K562 (cell line): ENCODE measurements at regions not wholly inside any gene's neighbourhood (a gene's known extent, or its start where the extent isn't known, plus 50 kb on each side); places are given as distances from the start of the nearest gene placed in this dataset.

Experiments used
- ATAC-seq: fragments of 200-7000 bp; cut with Tn5 transposase; 3 replicates; pipeline ENCODE4 v1.9.1; 2020; ENCODE audit warnings: moderate library complexity
- BruUV-seq: library from RNA; stranded (reverse); fragments of 400-500 nt; replicated peaks from 2 replicates; lab custom pipeline; 2021; lab: Mats Ljungman, UMichigan
- CTCF ChIA-PET: fragments of 300-600 bp; formaldehyde crosslinking; extraction: SDS; loops from one replicate; lab custom pipeline; 2021; ENCODE audit warnings: low intra/inter-chr PET ratio; lab: Yijun Ruan, JAX
- POLR2A ChIA-PET: fragments of 300-600, 350-650 bp; sonication (Branson Sonifier 250); formaldehyde crosslinking; extraction: SDS; loops from one replicate; lab custom pipeline; 2021; ENCODE audit warnings: antibody characterized with exemption, inconsistent platforms; lab: Yijun Ruan, JAX
- DNase-seq, 4 experiments: peaks; one replicate each; pipeline versions ENCODE4 v3.0.0 to v3.0.0-alpha.2; 2011 to 2018; ENCODE audit warnings: low spot score in 3 of 4, mixed read lengths in 3 of 4; ENCODE audit errors: extremely low read depth in 1 of 4
- FAIRE-seq: peaks from 2 replicates; lab custom pipeline; 2011; peaks lifted over from hg19 to GRCh38; lab: Jason Lieb, UNC
- H2AFZ ChIP-seq: 2 replicates; pipeline ENCODE4 v1.6.0; 2011; ENCODE audit warnings: low read depth, low read length, control low read depth, inconsistent platforms
- H3K27ac ChIP-seq: fragments of 200-600 bp; 3 replicates; pipeline ENCODE4 v1.8.0; 2011; ENCODE audit warnings: low read depth, mild to moderate bottlenecking, control low read depth, inconsistent platforms, low read length, moderate library complexity, mixed read lengths; ENCODE audit errors: extremely low read depth
- H3K27me3 ChIP-seq, 2 experiments: fragments of 300-600 bp in 1 of 2; 2 replicates in 1 of 2; 3 replicates in 1 of 2; pipeline versions ENCODE4 v1.6.0 to v1.8.0; 2011; ENCODE audit warnings: inconsistent platforms in 2 of 2, low read length in 2 of 2, mild to moderate bottlenecking in 1 of 2, mixed read lengths in 1 of 2, moderate library complexity in 1 of 2; ENCODE audit not compliant: control insufficient read depth in 2 of 2, insufficient read depth in 2 of 2
- H3K36me3 ChIP-seq: fragments of 300-600 bp; 3 replicates; pipeline ENCODE4 v1.8.0; 2011; ENCODE audit warnings: mild to moderate bottlenecking, low read length, inconsistent platforms; ENCODE audit not compliant: control insufficient read depth, insufficient read depth
- H3K4me1 ChIP-seq, 2 experiments: fragments of 200-600 bp in 1 of 2; replicated peaks in 1 of 2; 2 replicates in 1 of 2; 3 replicates in 1 of 2; pipeline versions ENCODE4 v1.5.1 to v1.8.0; 2011; ENCODE audit warnings: inconsistent platforms in 2 of 2, low read length in 2 of 2, mild to moderate bottlenecking in 1 of 2, mixed read lengths in 1 of 2, moderate library complexity in 1 of 2; ENCODE audit not compliant: control insufficient read depth in 2 of 2, insufficient read depth in 2 of 2
- H3K4me2 ChIP-seq: 2 replicates; pipeline ENCODE4 v1.6.1; 2011; ENCODE audit warnings: low read length, control low read depth, inconsistent platforms, mixed read lengths; ENCODE audit not compliant: insufficient read depth
- H3K4me3 ChIP-seq: fragments of 200-600 bp; sonication (generic), shearing (Covaris generic); 2 replicates; pipeline ENCODE4 v1.5.1; 2016; ENCODE audit warnings: control low read depth, inconsistent platforms
- H3K79me2 ChIP-seq: fragments of 200-600 bp; 3 replicates; pipeline ENCODE4 v1.8.0; 2011; ENCODE audit warnings: low read length, inconsistent platforms; ENCODE audit not compliant: control insufficient read depth, insufficient read depth
- H3K9ac ChIP-seq, 2 experiments: 2 replicates each; pipeline versions ENCODE4 v1.6.0 to v1.6.1; 2011; ENCODE audit warnings: low read depth in 2 of 2, low read length in 2 of 2, control low read depth in 1 of 2, inconsistent platforms in 1 of 2, mild to moderate bottlenecking in 1 of 2, mixed read lengths in 1 of 2; ENCODE audit not compliant: insufficient read depth in 1 of 2
- H3K9me1 ChIP-seq: one replicate; pipeline ENCODE4 v1.6.0; 2011; ENCODE audit warnings: inconsistent platforms, mild to moderate bottlenecking, low read length, moderate library complexity; ENCODE audit not compliant: control insufficient read depth, insufficient read depth
- H3K9me3 ChIP-seq: replicated peaks from 2 replicates; pipeline ENCODE4 v1.5.1; 2011; ENCODE audit warnings: low read depth, low read length, inconsistent platforms; ENCODE audit not compliant: control insufficient read depth, insufficient read depth
- H4K20me1 ChIP-seq: replicated peaks from 2 replicates; pipeline ENCODE4 v1.6.1; 2011; ENCODE audit warnings: low read length, inconsistent platforms, mixed read lengths; ENCODE audit not compliant: control insufficient read depth, insufficient read depth
- BCOR ChIP-seq: fragments of 450-650 bp; IDR thresholded peaks from 2 replicates; pipeline ENCODE4 v1.6.1; 2016
- CBFA2T2 ChIP-seq: fragments of 450-650 bp; conservative IDR thresholded peaks from 2 replicates; pipeline ENCODE4 v1.6.1; 2017; ENCODE audit warnings: mild to moderate bottlenecking
- CBFA2T3 ChIP-seq: fragments of 450-650 bp; IDR thresholded peaks from 2 replicates; pipeline ENCODE4 v1.6.1; 2017
- CSDE1 ChIP-seq, 2 experiments: fragments of 450-650 bp; IDR thresholded peaks; 2 replicates each; pipeline ENCODE4 v1.6.1; 2016; ENCODE audit warnings: mild to moderate bottlenecking in 1 of 2
- GABPB1 ChIP-seq: sonication (generic); formaldehyde crosslinking; IDR thresholded peaks from 2 replicates; pipeline ENCODE4 v1.8.0; 2022; ENCODE audit warnings: mild to moderate bottlenecking, missing genetic modification reagents
- HNRNPLL ChIP-seq: fragments of 200-400 bp; formaldehyde crosslinking; IDR thresholded peaks from 2 replicates; pipeline ENCODE4 v1.6.1; 2017; ENCODE audit warnings: low read length, low read depth, mild to moderate bottlenecking; ENCODE audit not compliant: poor library complexity, severe bottlenecking
- MBD2 ChIP-seq: sonication (generic); IDR thresholded peaks from 2 replicates; pipeline ENCODE4 v1.6.1; 2016; ENCODE audit warnings: low read depth, borderline replicate concordance
- MLLT1 ChIP-seq, 2 experiments: fragments of 450-650 bp; IDR thresholded peaks; 2 replicates each; pipeline ENCODE4 v1.6.1; 2016
- NFRKB ChIP-seq: fragments of 450-650 bp; IDR thresholded peaks from 2 replicates; pipeline ENCODE4 v1.6.1; 2016; ENCODE audit warnings: low read depth
- PHF20 ChIP-seq: fragments of 450-650 bp; IDR thresholded peaks from 2 replicates; pipeline ENCODE4 v1.6.1; 2018; ENCODE audit not compliant: partially characterized antibody
- POLR2AphosphoS5 ChIP-seq: IDR thresholded peaks from 2 replicates; pipeline ENCODE4 v1.6.1; 2011; ENCODE audit warnings: mild to moderate bottlenecking, low read depth, low read length, moderate library complexity; ENCODE audit not compliant: control insufficient read depth, insufficient read depth
- RBFOX2 ChIP-seq: fragments of 200-400 bp; formaldehyde crosslinking; IDR thresholded peaks from 2 replicates; pipeline ENCODE4 v1.6.1; 2017; ENCODE audit warnings: low read depth, mild to moderate bottlenecking, low read length, moderate library complexity
- TAF1 ChIP-seq: IDR thresholded peaks from 2 replicates; pipeline ENCODE4 v1.6.1; 2011; ENCODE audit warnings: mild to moderate bottlenecking, low read length, moderate library complexity; ENCODE audit not compliant: insufficient read depth, control insufficient read depth, severe bottlenecking; ENCODE audit errors: extremely low read depth
- ZBTB7A ChIP-seq: IDR thresholded peaks from 2 replicates; pipeline ENCODE4 v1.6.1; 2011; ENCODE audit warnings: low read depth, mild to moderate bottlenecking, low read length, moderate library complexity, borderline replicate concordance; ENCODE audit not compliant: control insufficient read depth
- ZFP36 ChIP-seq: fragments of 150-350 bp; IDR thresholded peaks from 2 replicates; pipeline ENCODE4 v1.6.1; 2018; ENCODE audit warnings: low read length, low read depth; ENCODE audit not compliant: partially characterized antibody
- WGBS: fragments of 100-300 bp; shearing (Covaris generic); methylation state at CpG from one replicate; pipeline ENCODE4 v1.1.6; 2016; ENCODE audit warnings: low coverage, mixed read lengths; ENCODE audit not compliant: insufficient coverage; ENCODE audit errors: missing lambda C conversion rate; 5-methylcytosine and 5-hydroxymethylcytosine counted together
- in situ Hi-C: fragments of 300-500 bp; cut with MboI; formaldehyde crosslinking; loops from 4 replicates; pipeline ENCODE4 v1.15.0; 2018; ENCODE audit warnings: inconsistent platforms, mixed read lengths
- intact Hi-C: fragments of 100-400 bp; cut with micrococcal nuclease; formaldehyde crosslinking; loops from 2 replicates; pipeline ENCODE4 v1.14.2; 2022
- TF ChIP-seq, protein P1 (sequence below): fragments of 200-800 bp; sonication (Bioruptor generic); IDR thresholded peaks from 2 replicates; pipeline ENCODE4 v1.6.1; 2017; ENCODE audit warnings: missing genetic modification characterization, missing compliant biosample characterization
- TF ChIP-seq, protein P2 (sequence below), 2 experiments: IDR thresholded peaks; 2 replicates each; pipeline ENCODE4 v1.6.1; 2012; ENCODE audit warnings: improper control_type of control experiment in 2 of 2, low read depth in 2 of 2, low read length in 2 of 2, borderline replicate concordance in 1 of 2

- in situ Hi-C loops = loop anchor here (5.0 to 25.0 kb wide), 3 partner anchors 413 to 768 kb away; no protein-coding TSS in a partner anchor
- peak overlapping the region; percentile 86 for H2AFZ ChIP-seq
- H3K9me1 ChIP-seq = no peaks in the 10 kb centered on the region
- FAIRE-seq (peak; percentile 11), ATAC-seq (peak; percentile 7), DNase-seq (peak; percentile 36 to 63 (median 44))
- TSS peak; percentile 83 for BruUV-seq
- 0% methylated on average over 11 of the region's 32 CpGs for whole genome bisulfite sequencing
- peaks cover 25% of the 10 kb centered on the region for H3K79me2 ChIP-seq
- peak overlapping the region; percentile 79 for H3K4me2 ChIP-seq
- no peaks in the 10 kb centered on the region for H3K27me3 ChIP-seq
- POLR2A ChIA-PET = interaction anchor here (0.6 to 1.9 kb wide), 6 partner anchors 9 to 1295 kb away, joined by 3 to 8 read pairs (median 4); no protein-coding TSS in a partner anchor
- peak overlapping the region; percentile 90 for H3K27ac ChIP-seq
- peak overlapping the region; percentile 71 for H3K4me3 ChIP-seq
- intact Hi-C loops = loop anchor here (5.0 to 10.0 kb wide), 6 partner anchors 151 to 663 kb away; partner anchors contain the start of gene SOX6
- CTCF ChIA-PET = interaction anchor here (3.7 kb wide), 1 partner anchor 414 kb away, joined by 24 read pairs; no protein-coding TSS in a partner anchor
- H3K36me3 ChIP-seq = no peaks in the 10 kb centered on the region
- H3K4me1 ChIP-seq = peaks cover 16 to 40% of the 10 kb centered on the region in 2 experiments; a peak in 4 of 5 replicates
- H3K9me3 ChIP-seq = no peaks in the 10 kb centered on the region
- no peaks in the 10 kb centered on the region for H4K20me1 ChIP-seq
- peak overlapping the region; percentile 75 to 98 for H3K9ac ChIP-seq
- TF ChIP-seq, protein P1, sequence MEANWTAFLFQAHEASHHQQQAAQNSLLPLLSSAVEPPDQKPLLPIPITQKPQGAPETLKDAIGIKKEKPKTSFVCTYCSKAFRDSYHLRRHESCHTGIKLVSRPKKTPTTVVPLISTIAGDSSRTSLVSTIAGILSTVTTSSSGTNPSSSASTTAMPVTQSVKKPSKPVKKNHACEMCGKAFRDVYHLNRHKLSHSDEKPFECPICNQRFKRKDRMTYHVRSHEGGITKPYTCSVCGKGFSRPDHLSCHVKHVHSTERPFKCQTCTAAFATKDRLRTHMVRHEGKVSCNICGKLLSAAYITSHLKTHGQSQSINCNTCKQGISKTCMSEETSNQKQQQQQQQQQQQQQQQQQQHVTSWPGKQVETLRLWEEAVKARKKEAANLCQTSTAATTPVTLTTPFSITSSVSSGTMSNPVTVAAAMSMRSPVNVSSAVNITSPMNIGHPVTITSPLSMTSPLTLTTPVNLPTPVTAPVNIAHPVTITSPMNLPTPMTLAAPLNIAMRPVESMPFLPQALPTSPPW = 0 out of 2 replicates have a peak, but pooled peaks have one; percentile 4
- TF ChIP-seq HNRNPLL (peak; percentile 32), PHF20 (no peak), BCOR (peak; percentile 31), RBFOX2 (peak; percentile 10; the same call in 1 of the 2 replicates), POLR2AphosphoS5 (peak; percentile 32; the same call in 1 of the 2 replicates), NFRKB (peak; percentile 66), CBFA2T3 (no peak), MLLT1 (IDR thresholded peaks at IDR 0.05) (peak; percentile 59 to 71; a peak in 3 of 4 replicates), TAF1 (peak; percentile 65), CBFA2T2 (0 out of 2 replicates have a peak, but pooled peaks have one; percentile 3), CSDE1 (IDR thresholded peaks at IDR 0.05) (no peak), ZFP36 (no peak), MBD2 (0 out of 2 replicates have a peak, but pooled peaks have one; percentile 24), GABPB1 (CRISPR knock-in tag) (no peak), ZBTB7A (peak; percentile 27; the same call in 1 of the 2 replicates)
- TF ChIP-seq, protein P2, sequence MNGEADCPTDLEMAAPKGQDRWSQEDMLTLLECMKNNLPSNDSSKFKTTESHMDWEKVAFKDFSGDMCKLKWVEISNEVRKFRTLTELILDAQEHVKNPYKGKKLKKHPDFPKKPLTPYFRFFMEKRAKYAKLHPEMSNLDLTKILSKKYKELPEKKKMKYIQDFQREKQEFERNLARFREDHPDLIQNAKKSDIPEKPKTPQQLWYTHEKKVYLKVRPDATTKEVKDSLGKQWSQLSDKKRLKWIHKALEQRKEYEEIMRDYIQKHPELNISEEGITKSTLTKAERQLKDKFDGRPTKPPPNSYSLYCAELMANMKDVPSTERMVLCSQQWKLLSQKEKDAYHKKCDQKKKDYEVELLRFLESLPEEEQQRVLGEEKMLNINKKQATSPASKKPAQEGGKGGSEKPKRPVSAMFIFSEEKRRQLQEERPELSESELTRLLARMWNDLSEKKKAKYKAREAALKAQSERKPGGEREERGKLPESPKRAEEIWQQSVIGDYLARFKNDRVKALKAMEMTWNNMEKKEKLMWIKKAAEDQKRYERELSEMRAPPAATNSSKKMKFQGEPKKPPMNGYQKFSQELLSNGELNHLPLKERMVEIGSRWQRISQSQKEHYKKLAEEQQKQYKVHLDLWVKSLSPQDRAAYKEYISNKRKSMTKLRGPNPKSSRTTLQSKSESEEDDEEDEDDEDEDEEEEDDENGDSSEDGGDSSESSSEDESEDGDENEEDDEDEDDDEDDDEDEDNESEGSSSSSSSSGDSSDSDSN (IDR thresholded peaks at IDR 0.05; ENCODE audit: borderline replicate concordance in 1 of 2, low read depth in 2 of 2, low read length in 2 of 2) = peak; percentile 37 to 82; a peak in 1 of 4 replicates
Observed at GRCh38 chr11:16605389-16605893, 133.0 kb upstream of the C11orf58 start.
